GM12865 (cell line): ENCODE measurements at regions not wholly inside any gene's neighbourhood (a gene's known extent, or its start where the extent isn't known, plus 50 kb on each side); places are given as distances from the start of the nearest gene placed in this dataset.

Experiments
- DNase-seq: peaks from one replicate; pipeline ENCODE4 v3.0.0; 2010; ENCODE audit warnings: low read depth
- H3K4me3 ChIP-seq: 2 replicates; pipeline ENCODE4 v1.5.1; 2011; ENCODE audit warnings: mild to moderate bottlenecking, low read depth, low read length, control low read depth
- CTCF ChIP-seq: IDR thresholded peaks from 2 replicates; pipeline ENCODE4 v1.5.1; 2011; ENCODE audit warnings: low read length, control low read depth, low read depth, inconsistent platforms; ENCODE audit not compliant: insufficient read depth; ENCODE audit errors: missing control alignments

GRCh38 chr2:145413261-145414030 is 893.5 kb upstream of the ZEB2 start:
- H3K4me3 ChIP-seq = no peak overlapping the region
- no peak for TF ChIP-seq CTCF
- DNase-seq = no peak

- peak; percentile 7 for DNase-seq
- TF ChIP-seq CTCF = no peak
- H3K4me3 ChIP-seq = no peak overlapping the region
These were observed 892.2 kb upstream of the ZEB2 start for GRCh38 chr2:145412155-145412554.

GRCh38 chr2:145411493-145411892 is 891.6 kb upstream of the ZEB2 start:
- peak; percentile 63 for DNase-seq
- TF ChIP-seq CTCF = no peak
- no peak overlapping the region for H3K4me3 ChIP-seq

GRCh38 chr2:145410086-145410485 is 890.2 kb upstream of the ZEB2 start:
- H3K4me3 ChIP-seq = no peak overlapping the region
- TF ChIP-seq CTCF = no peak
- DNase-seq = no peak

GRCh38 chr2:145408980-145409379 is 889.1 kb upstream of the ZEB2 start:
- TF ChIP-seq CTCF = no peak
- no peak overlapping the region for H3K4me3 ChIP-seq
- no peak for DNase-seq

GRCh38 chr2:145404690-145405089 is 884.8 kb upstream of the ZEB2 start:
- no peak for DNase-seq
- TF ChIP-seq CTCF = no peak
- H3K4me3 ChIP-seq = no peak overlapping the region
